A549 (cell line): ENCODE measurements at regions not wholly inside any gene's neighbourhood (a gene's known extent, or its start where the extent isn't known, plus 50 kb on each side); places are given as distances from the start of the nearest gene placed in this dataset.

Experiments
- BHLHE40 ChIP-seq: IDR thresholded peaks from 2 replicates; pipeline ENCODE4 v1.6.1; 2012; ENCODE audit warnings: low read depth, low read length, inconsistent platforms
- CEBPB ChIP-seq, 2 experiments: fragments of >200 bp in 1 of 2; sonication (Bioruptor Twin) in 1 of 2; formaldehyde crosslinking in 1 of 2; IDR thresholded peaks; 2 replicates each; pipeline ENCODE4 v1.6.1; 2012 to 2016
- CHD2 ChIP-seq: fragments of 150-350 bp; IDR thresholded peaks from 2 replicates; pipeline ENCODE4 v1.6.1; 2014; ENCODE audit warnings: low read length; ENCODE audit not compliant: partially characterized antibody
- EP300 ChIP-seq, 2 experiments: fragments of >200 bp; sonication (Bioruptor Twin); formaldehyde crosslinking; IDR thresholded peaks; 2 replicates in 1 of 2; 3 replicates in 1 of 2; pipeline ENCODE4 v1.6.1; 2016 to 2017
- ESRRA ChIP-seq: fragments of 150-350 bp; IDR thresholded peaks from 2 replicates; pipeline ENCODE4 v1.6.1; 2014; ENCODE audit warnings: mild to moderate bottlenecking, low read length, borderline replicate concordance
- HDAC2 ChIP-seq: fragments of 200-600 bp; sonication (generic); IDR thresholded peaks from 2 replicates; pipeline ENCODE4 v1.6.1; 2016
- JUN ChIP-seq, 2 experiments: fragments of >200 bp; sonication (Bioruptor Twin); formaldehyde crosslinking; IDR thresholded peaks; 2 replicates in 1 of 2; 3 replicates in 1 of 2; pipeline ENCODE4 v1.6.1; 2016 to 2017
- RCOR1 ChIP-seq: fragments of 150-350 bp; IDR thresholded peaks from 2 replicates; pipeline ENCODE4 v1.6.1; 2014; ENCODE audit warnings: antibody characterized with exemption, low read length, low read depth
- TF ChIP-seq, protein P1 (sequence below): fragments of 150-350 bp; IDR thresholded peaks from 2 replicates; pipeline ENCODE4 v1.6.1; 2014; ENCODE audit warnings: low read depth, mild to moderate bottlenecking, low read length
- TF ChIP-seq, protein P2 (sequence below): fragments of >200 bp; sonication (Bioruptor Twin); formaldehyde crosslinking; IDR thresholded peaks from 3 replicates; pipeline ENCODE4 v1.5.1; 2016
- TF ChIP-seq, protein P3 (sequence below): fragments of 250-450 bp; sonication (Bioruptor Pico); IDR thresholded peaks from 2 replicates; pipeline ENCODE4 v1.5.0; 2021; ENCODE audit warnings: mild to moderate bottlenecking, moderate library complexity, borderline replicate concordance

DNA sequence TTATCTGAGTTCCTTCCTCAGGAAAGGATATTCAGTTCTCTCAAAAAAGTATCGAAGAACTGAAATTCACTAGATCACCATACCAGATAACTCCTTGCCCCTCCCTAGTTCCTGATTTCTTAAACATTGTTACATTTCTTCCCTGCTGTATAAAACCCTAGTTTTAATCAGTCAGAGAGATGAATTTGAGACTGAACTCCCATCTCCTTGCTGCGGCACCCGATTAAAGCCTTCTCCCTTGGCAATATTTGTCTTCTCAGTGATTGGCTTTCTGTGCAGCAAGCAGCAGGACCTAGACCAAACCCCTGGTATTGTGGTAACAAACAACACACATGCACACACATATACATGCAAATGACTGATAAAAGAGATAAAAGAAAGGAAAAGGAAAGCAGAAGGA lies 1364.6 kb upstream of the GJE1 start:
- no peak for TF ChIP-seq CHD2
- TF ChIP-seq, protein P1, sequence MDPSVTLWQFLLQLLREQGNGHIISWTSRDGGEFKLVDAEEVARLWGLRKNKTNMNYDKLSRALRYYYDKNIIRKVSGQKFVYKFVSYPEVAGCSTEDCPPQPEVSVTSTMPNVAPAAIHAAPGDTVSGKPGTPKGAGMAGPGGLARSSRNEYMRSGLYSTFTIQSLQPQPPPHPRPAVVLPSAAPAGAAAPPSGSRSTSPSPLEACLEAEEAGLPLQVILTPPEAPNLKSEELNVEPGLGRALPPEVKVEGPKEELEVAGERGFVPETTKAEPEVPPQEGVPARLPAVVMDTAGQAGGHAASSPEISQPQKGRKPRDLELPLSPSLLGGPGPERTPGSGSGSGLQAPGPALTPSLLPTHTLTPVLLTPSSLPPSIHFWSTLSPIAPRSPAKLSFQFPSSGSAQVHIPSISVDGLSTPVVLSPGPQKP, result no peak
- TF ChIP-seq, protein P2, sequence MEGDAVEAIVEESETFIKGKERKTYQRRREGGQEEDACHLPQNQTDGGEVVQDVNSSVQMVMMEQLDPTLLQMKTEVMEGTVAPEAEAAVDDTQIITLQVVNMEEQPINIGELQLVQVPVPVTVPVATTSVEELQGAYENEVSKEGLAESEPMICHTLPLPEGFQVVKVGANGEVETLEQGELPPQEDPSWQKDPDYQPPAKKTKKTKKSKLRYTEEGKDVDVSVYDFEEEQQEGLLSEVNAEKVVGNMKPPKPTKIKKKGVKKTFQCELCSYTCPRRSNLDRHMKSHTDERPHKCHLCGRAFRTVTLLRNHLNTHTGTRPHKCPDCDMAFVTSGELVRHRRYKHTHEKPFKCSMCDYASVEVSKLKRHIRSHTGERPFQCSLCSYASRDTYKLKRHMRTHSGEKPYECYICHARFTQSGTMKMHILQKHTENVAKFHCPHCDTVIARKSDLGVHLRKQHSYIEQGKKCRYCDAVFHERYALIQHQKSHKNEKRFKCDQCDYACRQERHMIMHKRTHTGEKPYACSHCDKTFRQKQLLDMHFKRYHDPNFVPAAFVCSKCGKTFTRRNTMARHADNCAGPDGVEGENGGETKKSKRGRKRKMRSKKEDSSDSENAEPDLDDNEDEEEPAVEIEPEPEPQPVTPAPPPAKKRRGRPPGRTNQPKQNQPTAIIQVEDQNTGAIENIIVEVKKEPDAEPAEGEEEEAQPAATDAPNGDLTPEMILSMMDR, result no peak
- TF ChIP-seq ESRRA, result no peak
- no peak for TF ChIP-seq EP300 (IDR thresholded peaks at IDR 0.05)
- TF ChIP-seq RCOR1, result no peak
- TF ChIP-seq, protein P3, sequence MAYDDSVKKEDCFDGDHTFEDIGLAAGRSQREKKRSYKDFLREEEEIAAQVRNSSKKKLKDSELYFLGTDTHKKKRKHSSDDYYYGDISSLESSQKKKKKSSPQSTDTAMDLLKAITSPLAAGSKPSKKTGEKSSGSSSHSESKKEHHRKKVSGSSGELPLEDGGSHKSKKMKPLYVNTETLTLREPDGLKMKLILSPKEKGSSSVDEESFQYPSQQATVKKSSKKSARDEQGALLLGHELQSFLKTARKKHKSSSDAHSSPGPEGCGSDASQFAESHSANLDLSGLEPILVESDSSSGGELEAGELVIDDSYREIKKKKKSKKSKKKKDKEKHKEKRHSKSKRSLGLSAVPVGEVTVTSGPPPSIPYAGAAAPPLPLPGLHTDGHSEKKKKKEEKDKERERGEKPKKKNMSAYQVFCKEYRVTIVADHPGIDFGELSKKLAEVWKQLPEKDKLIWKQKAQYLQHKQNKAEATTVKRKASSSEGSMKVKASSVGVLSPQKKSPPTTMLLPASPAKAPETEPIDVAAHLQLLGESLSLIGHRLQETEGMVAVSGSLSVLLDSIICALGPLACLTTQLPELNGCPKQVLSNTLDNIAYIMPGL (CRISPR knock-in tag), result no peak
- no peak for TF ChIP-seq CEBPB (IDR thresholded peaks at IDR 0.05)
- TF ChIP-seq HDAC2, result no peak
- no peak for TF ChIP-seq BHLHE40
- no peak for TF ChIP-seq JUN (IDR thresholded peaks at IDR 0.05)
